Keratinocyte (primary cell): ENCODE measurements at regions not wholly inside any gene's neighbourhood (a gene's known extent, or its start where the extent isn't known, plus 50 kb on each side); places are given as distances from the start of the nearest gene placed in this dataset.

ENCODE experiments used
- DNase-seq: peaks from one replicate; pipeline ENCODE4 v3.0.0-alpha.2; 2011; ENCODE audit warnings: low read depth, missing footprints, low spot score
- FAIRE-seq: peaks from 2 replicates; lab custom pipeline; 2011; peaks lifted over from hg19 to GRCh38; lab: Jason Lieb, UNC
- H2AFZ ChIP-seq: 2 replicates; pipeline ENCODE4 v1.6.0; 2012; ENCODE audit warnings: low read length, control low read depth, inconsistent platforms; ENCODE audit not compliant: control insufficient read depth
- H3K27ac ChIP-seq: 2 replicates; pipeline ENCODE4 v1.5.1; 2011; ENCODE audit warnings: low read length; ENCODE audit not compliant: control insufficient read depth, insufficient read depth
- H3K27me3 ChIP-seq: 3 replicates; pipeline ENCODE4 v1.6.0; 2011; ENCODE audit warnings: low read length; ENCODE audit not compliant: control insufficient read depth, insufficient read depth; ENCODE audit errors: extremely low read depth
- H3K36me3 ChIP-seq, 2 experiments: 2 replicates in 1 of 2; 3 replicates in 1 of 2; pipeline ENCODE4 v1.5.1; 2011; ENCODE audit warnings: low read length in 2 of 2, mild to moderate bottlenecking in 1 of 2; ENCODE audit not compliant: control insufficient read depth in 2 of 2, insufficient read depth in 2 of 2; ENCODE audit errors: extremely low read depth in 1 of 2
- H3K4me1 ChIP-seq: 3 replicates; pipeline ENCODE4 v1.5.1; 2011; ENCODE audit warnings: low read length; ENCODE audit not compliant: control insufficient read depth, insufficient read depth; ENCODE audit errors: extremely low read depth
- H3K4me2 ChIP-seq: 3 replicates; pipeline ENCODE4 v1.6.0; 2011; ENCODE audit warnings: low read depth, low read length; ENCODE audit not compliant: control insufficient read depth, insufficient read depth; ENCODE audit errors: extremely low read depth
- H3K4me3 ChIP-seq, 3 experiments: fragments of 200-600 bp in 1 of 3; sonication (generic) in 1 of 3; 2 replicates in 2 of 3; 3 replicates in 1 of 3; pipeline ENCODE4 v1.5.1; 2011 to 2016; ENCODE audit warnings: low read length in 3 of 3, mild to moderate bottlenecking in 3 of 3, control low read depth in 2 of 3, inconsistent platforms in 1 of 3, low read depth in 1 of 3, mixed read lengths in 1 of 3, mixed run types in 1 of 3, moderate library complexity in 1 of 3; ENCODE audit not compliant: control insufficient read depth in 2 of 3, insufficient read depth in 2 of 3; ENCODE audit errors: extremely low read depth in 1 of 3
- H3K79me2 ChIP-seq: 2 replicates; pipeline ENCODE4 v1.6.0; 2012; ENCODE audit warnings: low read length; ENCODE audit not compliant: control insufficient read depth, insufficient read depth
- H3K9ac ChIP-seq: 3 replicates; pipeline ENCODE4 v1.6.0; 2011; ENCODE audit warnings: low read length; ENCODE audit not compliant: control insufficient read depth, insufficient read depth; ENCODE audit errors: extremely low read depth
- H3K9me1 ChIP-seq: 3 replicates; pipeline ENCODE4 v1.6.0; 2011; ENCODE audit warnings: low read length; ENCODE audit not compliant: control insufficient read depth, insufficient read depth; ENCODE audit errors: extremely low read depth
- H3K9me3 ChIP-seq: 2 replicates; pipeline ENCODE4 v1.5.1; 2012; ENCODE audit warnings: low read depth, low read length; ENCODE audit not compliant: control insufficient read depth
- H4K20me1 ChIP-seq: 3 replicates; pipeline ENCODE4 v1.6.0; 2011; ENCODE audit warnings: low read length; ENCODE audit not compliant: control insufficient read depth, insufficient read depth; ENCODE audit errors: extremely low read depth
- CTCF ChIP-seq, 3 experiments: IDR thresholded peaks in 1 of 3; conservative IDR thresholded peaks in 1 of 3; optimal IDR thresholded peaks in 1 of 3; 2 replicates in 2 of 3; 3 replicates in 1 of 3; pipeline versions ENCODE3 to v1.5.1; 2011; ENCODE audit warnings: low read length in 3 of 3, mild to moderate bottlenecking in 3 of 3, moderate library complexity in 2 of 3, control low read depth in 1 of 3, inconsistent platforms in 1 of 3; ENCODE audit not compliant: insufficient read depth in 2 of 3; ENCODE audit errors: extremely low read depth in 1 of 3
- EZH2 ChIP-seq: IDR thresholded peaks from one replicate; pipeline ENCODE4 v1.6.1; 2012; ENCODE audit warnings: inconsistent platforms, mild to moderate bottlenecking, low read length, moderate library complexity
- dilution Hi-C: fragments of 300-500 bp; cut with MboI; formaldehyde crosslinking; loops from one replicate; pipeline ENCODE4 v1.7.0; 2020; ENCODE audit warnings: low sequenced_read_pairs; ENCODE audit not compliant: extremely low pct_ligation_motif_present

GRCh38 chr2:41913921-41914609, 133.8 kb upstream of the PKDCC start:
- Histone ChIP-seq H3K36me3 (no peaks in the 10 kb centered on the region), H3K27me3 (no peaks in the 10 kb centered on the region), H3K4me3 (no peak overlapping the region), H3K4me1 (no peaks in the 10 kb centered on the region), H3K9me3 (no peaks in the 10 kb centered on the region), H4K20me1 (no peaks in the 10 kb centered on the region), H3K27ac (no peak overlapping the region), H3K79me2 (no peaks in the 10 kb centered on the region), H3K9me1 (no peaks in the 10 kb centered on the region), H2AFZ (no peak overlapping the region), H3K4me2 (no peak overlapping the region), H3K9ac (no peak overlapping the region)
- dilution Hi-C loops, result no loop called here
- DNase-seq (no peak), FAIRE-seq (no peak)
- TF ChIP-seq EZH2 (no peak), CTCF (optimal IDR thresholded peaks at IDR 0.05 in 1 of 3, IDR thresholded peaks at IDR 0.05 in 1 of 3, conservative IDR thresholded peaks at IDR 0.05 in 1 of 3; ENCODE audit: extremely low read depth in 1 of 3, insufficient read depth in 2 of 3, low read length in 3 of 3) (no peak)

GRCh38 chr2:41914936-41915335, 132.9 kb upstream of the PKDCC start:
- no peak for DNase-seq
- H4K20me1 ChIP-seq, result no peaks in the 10 kb centered on the region
- no peak overlapping the region for H3K4me2 ChIP-seq
- no peaks in the 10 kb centered on the region for H3K9me3 ChIP-seq
- no peaks in the 10 kb centered on the region for H3K4me1 ChIP-seq
- H2AFZ ChIP-seq, result no peak overlapping the region
- no peak overlapping the region for H3K27ac ChIP-seq
- H3K9ac ChIP-seq, result no peak overlapping the region
- no peak for FAIRE-seq
- TF ChIP-seq CTCF (optimal IDR thresholded peaks at IDR 0.05 in 1 of 3, IDR thresholded peaks at IDR 0.05 in 1 of 3, conservative IDR thresholded peaks at IDR 0.05 in 1 of 3; ENCODE audit: extremely low read depth in 1 of 3, insufficient read depth in 2 of 3, low read length in 3 of 3) (no peak), EZH2 (no peak)
- H3K36me3 ChIP-seq, result no peaks in the 10 kb centered on the region
- H3K27me3 ChIP-seq, result no peaks in the 10 kb centered on the region
- dilution Hi-C loops, result no loop called here
- H3K9me1 ChIP-seq, result no peaks in the 10 kb centered on the region
- H3K79me2 ChIP-seq, result no peaks in the 10 kb centered on the region
- no peak overlapping the region for H3K4me3 ChIP-seq
